ENCODE measurements at regions not wholly inside any gene's neighbourhood (a gene's known extent, or its start where the extent isn't known, plus 50 kb on each side); places are given as distances from the start of the nearest gene placed in this dataset.

GRCh38 chr4:127251423-127251822, 381.3 kb upstream of the INTU start:
- Histone ChIP-seq H3K36me3 (ENCODE audit: control insufficient read depth in 2 of 2, extremely low read depth in 1 of 2, insufficient read depth in 2 of 2, low read length in 2 of 2) (no peaks in the 10 kb centered on the region), H3K4me1 (ENCODE audit: control insufficient read depth, extremely low read depth, insufficient read depth, low read length) (no peaks in the 10 kb centered on the region), H4K20me1 (replicated peaks; ENCODE audit: control insufficient read depth, extremely low read depth, insufficient read depth, low read length) (no peaks in the 10 kb centered on the region), H3K9me3 (replicated peaks; ENCODE audit: control insufficient read depth, insufficient read depth, low read length) (peaks cover 6% of the 10 kb centered on the region), H3K79me2 (ENCODE audit: control insufficient read depth, insufficient read depth, low read length) (no peaks in the 10 kb centered on the region), H3K27me3 (ENCODE audit: control insufficient read depth in 2 of 2, insufficient read depth in 2 of 2, low read length in 2 of 2) (no peaks in the 10 kb centered on the region), H2AFZ (ENCODE audit: low read depth, low read length) (no peak overlapping the region), H3K9ac (replicated peaks; ENCODE audit: extremely low read depth, insufficient read depth, low read length) (no peak overlapping the region), H3K27ac (ENCODE audit: insufficient read depth, low read depth, low read length) (no peak overlapping the region), H3K9me1 (replicated peaks; ENCODE audit: control insufficient read depth, extremely low read depth, insufficient read depth, low read length) (no peaks in the 10 kb centered on the region), H3K4me3 (replicated peaks in 1 of 3; ENCODE audit: insufficient read depth in 1 of 3, low read depth in 1 of 3, low read length in 3 of 3) (no peak overlapping the region), H3K4me2 (ENCODE audit: insufficient read depth, low read length) (no peak overlapping the region)
- CTCF ChIA-PET: no interaction called here
- POLR2A ChIA-PET: no interaction called here
- BruUV-seq (replicated peaks): no TSS peak
- dilution Hi-C loops (cut with MboI; ENCODE audit: extremely low pct_ligation_motif_present, low sequenced_read_pairs) (no loop called here), intact Hi-C loops (cut with micrococcal nuclease) (no loop called here)
- DNase-seq (ENCODE audit: low read depth, low spot score) (no peak), FAIRE-seq (no peak)
- TF ChIP-seq MAX (IDR thresholded peaks at IDR 0.05; ENCODE audit: insufficient read depth, insufficient read length): no peak
- TF ChIP-seq JUN (IDR thresholded peaks at IDR 0.05; ENCODE audit: borderline replicate concordance, insufficient read depth, insufficient read length, low read depth): no peak
- no peak for TF ChIP-seq FOS (IDR thresholded peaks at IDR 0.05; ENCODE audit: borderline replicate concordance, insufficient read depth, low read length)
- TF ChIP-seq GATA2 (IDR thresholded peaks at IDR 0.05; ENCODE audit: insufficient read depth, insufficient read length, low read depth, low read length): no peak
- TF ChIP-seq POLR2AphosphoS5 (IDR thresholded peaks at IDR 0.05; ENCODE audit: insufficient read depth, low read depth, low read length): no peak

- intact Hi-C loops (cut with micrococcal nuclease): no loop called here
- Histone ChIP-seq H3K9me1 (replicated peaks; ENCODE audit: control insufficient read depth, extremely low read depth, insufficient read depth, low read length) (no peaks in the 10 kb centered on the region), H4K20me1 (replicated peaks; ENCODE audit: control insufficient read depth, extremely low read depth, insufficient read depth, low read length) (no peaks in the 10 kb centered on the region), H3K27me3 (ENCODE audit: control insufficient read depth in 2 of 2, insufficient read depth in 2 of 2, low read length in 2 of 2) (no peaks in the 10 kb centered on the region), H3K79me2 (ENCODE audit: control insufficient read depth, insufficient read depth, low read length) (no peaks in the 10 kb centered on the region), H2AFZ (ENCODE audit: low read depth, low read length) (no peak overlapping the region), H3K4me2 (ENCODE audit: insufficient read depth, low read length) (no peak overlapping the region), H3K4me1 (ENCODE audit: control insufficient read depth, extremely low read depth, insufficient read depth, low read length) (no peaks in the 10 kb centered on the region), H3K9ac (replicated peaks; ENCODE audit: extremely low read depth, insufficient read depth, low read length) (no peak overlapping the region), H3K27ac (ENCODE audit: insufficient read depth, low read depth, low read length) (no peak overlapping the region), H3K4me3 (replicated peaks in 1 of 3; ENCODE audit: insufficient read depth in 1 of 3, low read depth in 1 of 3, low read length in 3 of 3) (no peak overlapping the region), H3K36me3 (ENCODE audit: control insufficient read depth in 2 of 2, extremely low read depth in 1 of 2, insufficient read depth in 2 of 2, low read length in 2 of 2) (no peaks in the 10 kb centered on the region), H3K9me3 (replicated peaks; ENCODE audit: control insufficient read depth, insufficient read depth, low read length) (no peaks in the 10 kb centered on the region)
- FAIRE-seq: no peak
- DNase-seq (ENCODE audit: low read depth, low spot score): no peak
- no peak for TF ChIP-seq JUN (IDR thresholded peaks at IDR 0.05; ENCODE audit: borderline replicate concordance, insufficient read depth, insufficient read length, low read depth)
- no peak for TF ChIP-seq POLR2AphosphoS5 (IDR thresholded peaks at IDR 0.05; ENCODE audit: insufficient read depth, low read depth, low read length)
- no peak for TF ChIP-seq MYC (IDR thresholded peaks at IDR 0.05; ENCODE audit: low read depth, low read length)
- no peak for TF ChIP-seq GATA2 (IDR thresholded peaks at IDR 0.05; ENCODE audit: insufficient read depth, insufficient read length, low read depth, low read length)
- no peak for TF ChIP-seq EZH2 (IDR thresholded peaks at IDR 0.05; ENCODE audit: borderline replicate concordance, low read depth, low read length, severe bottlenecking)
- TF ChIP-seq CTCF (IDR thresholded peaks at IDR 0.05; ENCODE audit: extremely low read depth in 1 of 2, insufficient read depth in 1 of 2, low read depth in 1 of 2, low read length in 2 of 2): no peak
- no peak for TF ChIP-seq FOS (IDR thresholded peaks at IDR 0.05; ENCODE audit: borderline replicate concordance, insufficient read depth, low read length)
- no peak for TF ChIP-seq POLR2A (IDR thresholded peaks at IDR 0.05; ENCODE audit: low read depth, low read length)
- no peak for TF ChIP-seq MAX (IDR thresholded peaks at IDR 0.05; ENCODE audit: insufficient read depth, insufficient read length)
- BruUV-seq (replicated peaks): no TSS peak
- dilution Hi-C loops (cut with MboI; ENCODE audit: extremely low pct_ligation_motif_present, low sequenced_read_pairs): no loop called here
- ChIA-PET POLR2A (no interaction called here), CTCF (no interaction called here)
Measured at GRCh38 chr4:127256500-127256899, 376.3 kb upstream of the INTU start.
